Esophagus squamous epithelium (tissue), 5 donors: ENCODE measurements at regions not wholly inside any gene's neighbourhood (a gene's known extent, or its start where the extent isn't known, plus 50 kb on each side); places are given as distances from the start of the nearest gene placed in this dataset.
"Not testable (repeated sequence)": the region's sequence is repeated elsewhere in the genome, so short reads cannot be mapped to it uniquely, and the experiment has no call there.

Source experiments
- DNase-seq: peaks from one replicate; lab custom pipeline; 2025; lab: John Stamatoyannopoulos, UW
- H3K27ac ChIP-seq, 4 donors: fragments of 200-600 bp; sonication (generic); one replicate each; pipeline ENCODE4 v1.5.1; 2016 to 2019; ENCODE audit warnings: mild to moderate bottlenecking in 1 of 4
- H3K27me3 ChIP-seq, 4 donors: fragments of 200-600 bp; sonication (generic); 1 replicate in 3 of 4; 2 replicates in 1 of 4; pipeline versions ENCODE4 v1.5.1 to v1.6.0; 2017 to 2021; ENCODE audit warnings: antibody characterized with exemption in 1 of 4
- H3K36me3 ChIP-seq, 3 donors: fragments of 200-600 bp; sonication (generic); one replicate each; pipeline ENCODE4 v1.5.1; 2016 to 2019
- H3K4me1 ChIP-seq, 3 donors: fragments of 200-600 bp; sonication (generic); one replicate each; pipeline ENCODE4 v1.5.1; 2017 to 2019
- H3K4me3 ChIP-seq, 4 donors: fragments of 200-600 bp; sonication (generic); 1 replicate in 3 of 4; 2 replicates in 1 of 4; pipeline ENCODE4 v1.5.1; 2016 to 2019; ENCODE audit warnings: mild to moderate bottlenecking in 2 of 4, moderate library complexity in 1 of 4
- H3K9me3 ChIP-seq, 3 donors: fragments of 200-600 bp; sonication (generic); one replicate each; pipeline ENCODE4 v1.5.1; 2016 to 2019
- CTCF ChIP-seq, 6 experiments: fragments of 450-650 bp in 4 of 6; fragments of 200-600 bp in 2 of 6; sonication (generic) in 2 of 6; IDR thresholded peaks; one replicate each; pipeline ENCODE4 v1.5.1; 2016 to 2019; ENCODE audit warnings: antibody characterized with exemption in 6 of 6, mild to moderate bottlenecking in 4 of 6, moderate library complexity in 4 of 6
- POLR2A ChIP-seq, 4 donors: fragments of 450-650 bp; IDR thresholded peaks; one replicate each; pipeline ENCODE4 v1.6.1; 2017; ENCODE audit warnings: antibody characterized with exemption in 4 of 4, mild to moderate bottlenecking in 4 of 4, moderate library complexity in 3 of 4
- WGBS, 2 donors: methylation state at CpG; one replicate each; pipeline ENCODE4 v1.1.5; 2018; 5-methylcytosine and 5-hydroxymethylcytosine counted together
- intact Hi-C: fragments of 100-400 bp; cut with DNase I; formaldehyde crosslinking; loops from one replicate; pipeline ENCODE4 v1.15.0; 2022
- donor health status: DM: yes; HTN: yes; CAD: no.

GRCh38 chr4:126409746-126410145 lies 1095.0 kb downstream of the FAT4 start:
- Histone ChIP-seq H3K9me3 (no peaks in the 10 kb centered on the region), H3K27me3 (no peaks in the 10 kb centered on the region), H3K4me3 (no peak overlapping the region), H3K4me1 (no peaks in the 10 kb centered on the region), H3K27ac (no peak overlapping the region), H3K36me3 (no peaks in the 10 kb centered on the region)
- TF ChIP-seq POLR2A (IDR thresholded peaks at IDR 0.05): no peak
- no peak for TF ChIP-seq CTCF (IDR thresholded peaks at IDR 0.05)
- 66 to 73% methylated on average over 4 of the region's 4 CpGs for WGBS, 2 donors
- intact Hi-C loops: no loop called here
- no peak for DNase-seq

GRCh38 chr4:126411047-126411446 lies 1096.3 kb downstream of the FAT4 start:
- H3K36me3 ChIP-seq: no peaks in the 10 kb centered on the region
- intact Hi-C loops: no loop called here
- H3K27me3 ChIP-seq: no peaks in the 10 kb centered on the region
- TF ChIP-seq CTCF (IDR thresholded peaks at IDR 0.05) (no peak), POLR2A (IDR thresholded peaks at IDR 0.05) (no peak)
- WGBS, 2 donors: 68 to 81% methylated on average over 2 of the region's 2 CpGs
- H3K4me3 ChIP-seq: no peak overlapping the region
- DNase-seq: no peak
- no peaks in the 10 kb centered on the region for H3K4me1 ChIP-seq
- no peak overlapping the region for H3K27ac ChIP-seq
- no peaks in the 10 kb centered on the region for H3K9me3 ChIP-seq

GRCh38 chr4:126412310-126412709 lies 1097.6 kb downstream of the FAT4 start:
- H3K27ac ChIP-seq, H3K27me3 ChIP-seq, H3K4me3 ChIP-seq, H3K4me1 ChIP-seq, H3K36me3 ChIP-seq, intact Hi-C loops, H3K9me3 ChIP-seq, DNase-seq: not testable (repeated sequence)
- 95 to 100% methylated on average over 1 of the region's 1 CpG for WGBS, 2 donors

GRCh38 chr4:126414741-126415140 lies 1100.0 kb downstream of the FAT4 start:
- H3K4me3 ChIP-seq: no peak overlapping the region
- 69% methylated on average over 3 of the region's 3 CpGs for WGBS, 2 donors
- H3K27me3 ChIP-seq: no peaks in the 10 kb centered on the region
- TF ChIP-seq CTCF (IDR thresholded peaks at IDR 0.05): no peak
- no peak for TF ChIP-seq POLR2A (IDR thresholded peaks at IDR 0.05)
- no peak overlapping the region for H3K27ac ChIP-seq
- H3K9me3 ChIP-seq: peaks cover 0 to 2% (median 0%) of the 10 kb centered on the region in 3 donors
- no peak for DNase-seq
- intact Hi-C loops: no loop called here
- H3K36me3 ChIP-seq: no peaks in the 10 kb centered on the region
- no peaks in the 10 kb centered on the region for H3K4me1 ChIP-seq

GRCh38 chr4:126419266-126419665 lies 1104.5 kb downstream of the FAT4 start:
- H3K4me3 ChIP-seq: no peak overlapping the region
- no peak for DNase-seq
- no peak overlapping the region for H3K27ac ChIP-seq
- peaks cover 0 to 12% (median 0%) of the 10 kb centered on the region in 3 donors for H3K9me3 ChIP-seq
- TF ChIP-seq CTCF (IDR thresholded peaks at IDR 0.05) (no peak), POLR2A (IDR thresholded peaks at IDR 0.05) (no peak)
- no peaks in the 10 kb centered on the region for H3K4me1 ChIP-seq
- intact Hi-C loops: no loop called here
- no peaks in the 10 kb centered on the region for H3K36me3 ChIP-seq
- H3K27me3 ChIP-seq: no peaks in the 10 kb centered on the region

- intact Hi-C loops: no loop called here
- no peak for TF ChIP-seq POLR2A (IDR thresholded peaks at IDR 0.05)
- TF ChIP-seq CTCF (IDR thresholded peaks at IDR 0.05): no peak
- H3K27me3 ChIP-seq: no peaks in the 10 kb centered on the region
- no peaks in the 10 kb centered on the region for H3K4me1 ChIP-seq
- no peak overlapping the region for H3K27ac ChIP-seq
- H3K4me3 ChIP-seq: no peak overlapping the region
- 54 to 62% methylated on average over 4 of the region's 4 CpGs for WGBS, 2 donors
- no peaks in the 10 kb centered on the region for H3K9me3 ChIP-seq
- DNase-seq: no peak
- H3K36me3 ChIP-seq: no peaks in the 10 kb centered on the region
Measured at GRCh38 chr4:126427853-126428252, 1113.1 kb downstream of the FAT4 start.
